Neural progenitor cell (in vitro differentiated cells): ENCODE measurements at regions not wholly inside any gene's neighbourhood (a gene's known extent, or its start where the extent isn't known, plus 50 kb on each side); places are given as distances from the start of the nearest gene placed in this dataset.

Experiments used
- DNase-seq: peaks from one replicate; pipeline ENCODE4 v3.0.0-alpha.2; 2016; ENCODE audit warnings: low spot score
- H2AFZ ChIP-seq: fragments of 200-600 bp; sonication (generic); replicated peaks from 2 replicates; pipeline ENCODE4 v1.6.1; 2016; ENCODE audit warnings: antibody characterized with exemption
- H3F3A ChIP-seq: fragments of 200-600 bp; sonication (generic); 2 replicates; pipeline ENCODE4 v1.6.1; 2016; ENCODE audit warnings: antibody characterized with exemption, low read depth
- H3K27ac ChIP-seq: fragments of 200-600 bp; sonication (generic); 2 replicates; pipeline ENCODE4 v1.5.1; 2016; ENCODE audit warnings: mild to moderate bottlenecking
- H3K27me3 ChIP-seq: fragments of 200-600 bp; sonication (generic); 2 replicates; pipeline ENCODE4 v1.6.1; 2016; ENCODE audit warnings: mild to moderate bottlenecking, moderate library complexity
- H3K36me3 ChIP-seq: fragments of 200-600 bp; sonication (generic); 2 replicates; pipeline ENCODE4 v1.5.1; 2016
- H3K4me1 ChIP-seq: fragments of 200-600 bp; sonication (generic); 2 replicates; pipeline ENCODE4 v1.6.1; 2016; ENCODE audit warnings: mixed run types
- H3K4me2 ChIP-seq: fragments of 200-600 bp; sonication (generic); 2 replicates; pipeline ENCODE4 v1.6.1; 2016
- H3K4me3 ChIP-seq: fragments of 200-600 bp; sonication (generic); 2 replicates; pipeline ENCODE4 v1.5.1; 2016
- H3K79me2 ChIP-seq: fragments of 200-600 bp; sonication (generic); 2 replicates; pipeline ENCODE4 v1.6.1; 2016; ENCODE audit warnings: low read depth
- H3K9ac ChIP-seq: fragments of 200-600 bp; sonication (generic); 2 replicates; pipeline ENCODE4 v1.6.1; 2016
- H3K9me3 ChIP-seq: fragments of 200-600 bp; sonication (generic); 2 replicates; pipeline ENCODE4 v1.5.1; 2016; ENCODE audit warnings: low read depth
- H4K20me1 ChIP-seq: fragments of 200-600 bp; sonication (generic); 2 replicates; pipeline ENCODE4 v1.6.1; 2016; ENCODE audit warnings: low read depth
- H3K27ac Mint-ChIP-seq: 3 replicates; pipeline ENCODE4 v1.8.0; 2021; ENCODE audit warnings: mixed read lengths
- H3K27me3 Mint-ChIP-seq: 2 replicates; pipeline ENCODE4 v1.8.0; 2022; ENCODE audit warnings: low read depth, mild to moderate bottlenecking, inconsistent platforms, moderate library complexity, mixed read lengths; ENCODE audit not compliant: insufficient read depth
- H3K36me3 Mint-ChIP-seq: 3 replicates; pipeline ENCODE4 v1.8.0; 2021; ENCODE audit warnings: mixed read lengths
- H3K4me1 Mint-ChIP-seq: 3 replicates; pipeline ENCODE4 v1.8.0; 2021; ENCODE audit warnings: mixed read lengths
- H3K4me3 Mint-ChIP-seq: 3 replicates; pipeline ENCODE4 v1.8.0; 2021; ENCODE audit warnings: mild to moderate bottlenecking, moderate library complexity, mixed read lengths
- H3K9me3 Mint-ChIP-seq: 3 replicates; pipeline ENCODE4 v1.8.0; 2020; ENCODE audit warnings: mixed read lengths
- EZH2 ChIP-seq: fragments of 200-600 bp; sonication (generic); IDR thresholded peaks from 2 replicates; pipeline ENCODE4 v1.6.1; 2017; ENCODE audit warnings: antibody characterized with exemption, mild to moderate bottlenecking, moderate library complexity
- EZH2phosphoT487 ChIP-seq: fragments of 200-600 bp; sonication (generic); IDR thresholded peaks from 2 replicates; pipeline ENCODE4 v1.6.1; 2017; ENCODE audit warnings: antibody characterized with exemption
- TF ChIP-seq, protein P1 (sequence below): fragments of 200-600 bp; sonication (generic); IDR thresholded peaks from 2 replicates; pipeline ENCODE4 v1.5.1; 2017; ENCODE audit warnings: antibody characterized with exemption, mild to moderate bottlenecking

DNA sequence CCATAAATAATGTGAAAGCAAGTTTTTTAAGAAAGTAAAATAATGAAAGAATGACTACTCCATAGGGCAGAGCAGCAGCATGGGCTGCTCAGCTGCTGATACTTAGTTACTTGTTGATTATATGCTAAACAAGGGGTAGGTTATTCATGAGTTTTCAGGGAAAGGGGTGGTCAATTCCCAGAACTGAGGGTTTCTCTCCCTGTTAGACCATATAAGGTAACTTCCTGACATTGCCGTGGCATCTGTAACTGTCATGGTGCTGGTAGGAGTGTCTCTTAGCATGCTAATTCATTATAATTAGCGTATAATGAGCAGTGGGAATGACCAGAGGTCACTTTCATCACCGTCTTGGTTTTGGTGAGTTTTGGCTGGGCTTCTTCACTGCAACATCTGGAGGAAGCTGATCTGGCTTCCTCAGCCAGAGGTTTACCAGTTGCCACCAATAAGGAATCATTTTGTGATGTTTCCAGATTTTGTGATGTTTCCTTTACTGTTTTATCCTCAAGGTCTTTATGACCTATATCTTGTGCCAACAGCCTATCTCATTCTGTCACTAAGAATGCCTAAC is 121.8 kb upstream of the CHL1 start:
- no peaks in the 10 kb centered on the region for H3F3A ChIP-seq
- no peak overlapping the region for H3K27ac ChIP-seq
- H3K36me3 Mint-ChIP-seq, result no peaks in the 10 kb centered on the region
- H3K79me2 ChIP-seq, result no peaks in the 10 kb centered on the region
- H3K27me3 Mint-ChIP-seq, result no peaks in the 10 kb centered on the region
- H3K9me3 Mint-ChIP-seq, result no peaks in the 10 kb centered on the region
- H3K27me3 ChIP-seq, result no peaks in the 10 kb centered on the region
- H3K4me1 ChIP-seq, result peaks cover 20% of the 10 kb centered on the region
- H3K36me3 ChIP-seq, result no peaks in the 10 kb centered on the region
- no peak overlapping the region for H3K4me3 Mint-ChIP-seq
- no peak overlapping the region for H3K9ac ChIP-seq
- H3K4me2 ChIP-seq, result no peak overlapping the region
- no peak overlapping the region for H3K4me3 ChIP-seq
- no peaks in the 10 kb centered on the region for H4K20me1 ChIP-seq
- H3K27ac Mint-ChIP-seq, result no peak overlapping the region
- no peaks in the 10 kb centered on the region for H3K9me3 ChIP-seq
- DNase-seq, result no peak
- H2AFZ ChIP-seq, result no peak overlapping the region
- TF ChIP-seq, protein P1, sequence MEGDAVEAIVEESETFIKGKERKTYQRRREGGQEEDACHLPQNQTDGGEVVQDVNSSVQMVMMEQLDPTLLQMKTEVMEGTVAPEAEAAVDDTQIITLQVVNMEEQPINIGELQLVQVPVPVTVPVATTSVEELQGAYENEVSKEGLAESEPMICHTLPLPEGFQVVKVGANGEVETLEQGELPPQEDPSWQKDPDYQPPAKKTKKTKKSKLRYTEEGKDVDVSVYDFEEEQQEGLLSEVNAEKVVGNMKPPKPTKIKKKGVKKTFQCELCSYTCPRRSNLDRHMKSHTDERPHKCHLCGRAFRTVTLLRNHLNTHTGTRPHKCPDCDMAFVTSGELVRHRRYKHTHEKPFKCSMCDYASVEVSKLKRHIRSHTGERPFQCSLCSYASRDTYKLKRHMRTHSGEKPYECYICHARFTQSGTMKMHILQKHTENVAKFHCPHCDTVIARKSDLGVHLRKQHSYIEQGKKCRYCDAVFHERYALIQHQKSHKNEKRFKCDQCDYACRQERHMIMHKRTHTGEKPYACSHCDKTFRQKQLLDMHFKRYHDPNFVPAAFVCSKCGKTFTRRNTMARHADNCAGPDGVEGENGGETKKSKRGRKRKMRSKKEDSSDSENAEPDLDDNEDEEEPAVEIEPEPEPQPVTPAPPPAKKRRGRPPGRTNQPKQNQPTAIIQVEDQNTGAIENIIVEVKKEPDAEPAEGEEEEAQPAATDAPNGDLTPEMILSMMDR, result no peak
- peaks cover 43% of the 10 kb centered on the region for H3K4me1 Mint-ChIP-seq

DNA sequence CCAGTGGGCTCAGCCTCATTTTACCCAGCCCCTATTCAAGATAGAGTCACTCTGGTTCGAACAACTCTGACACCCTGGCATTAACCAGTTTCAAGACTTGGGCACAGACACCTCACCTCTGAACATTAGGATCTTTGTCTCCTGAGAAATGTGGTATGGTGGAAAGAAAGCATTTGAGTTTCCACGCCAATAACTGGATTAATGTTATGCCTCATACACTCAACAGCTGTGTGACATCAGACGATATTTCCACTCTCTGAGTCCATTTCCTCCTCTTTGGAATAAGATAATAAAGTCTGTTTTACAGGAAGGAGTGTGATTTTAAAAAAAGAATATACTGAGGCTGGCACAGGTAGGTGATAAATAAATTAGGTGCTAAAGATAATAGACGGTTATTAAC is 121.3 kb upstream of the CHL1 start:
- H3K9me3 ChIP-seq, result no peaks in the 10 kb centered on the region
- H3F3A ChIP-seq, result no peaks in the 10 kb centered on the region
- no peak overlapping the region for H3K9ac ChIP-seq
- no peaks in the 10 kb centered on the region for H3K79me2 ChIP-seq
- no peaks in the 10 kb centered on the region for H3K27me3 ChIP-seq
- H3K9me3 Mint-ChIP-seq, result no peaks in the 10 kb centered on the region
- H4K20me1 ChIP-seq, result no peaks in the 10 kb centered on the region
- H3K4me2 ChIP-seq, result no peak overlapping the region
- H3K27me3 Mint-ChIP-seq, result no peaks in the 10 kb centered on the region
- no peak overlapping the region for H3K4me3 Mint-ChIP-seq
- peaks cover 15% of the 10 kb centered on the region for H3K4me1 ChIP-seq
- peaks cover 38% of the 10 kb centered on the region for H3K4me1 Mint-ChIP-seq
- no peaks in the 10 kb centered on the region for H3K36me3 Mint-ChIP-seq
- H3K27ac Mint-ChIP-seq, result no peak overlapping the region
- TF ChIP-seq, protein P1, result no peak
- no peak for TF ChIP-seq EZH2
- TF ChIP-seq EZH2phosphoT487, result no peak
- no peak overlapping the region for H3K27ac ChIP-seq
- no peak overlapping the region for H2AFZ ChIP-seq
- H3K4me3 ChIP-seq, result no peak overlapping the region
- DNase-seq, result no peak
- H3K36me3 ChIP-seq, result no peaks in the 10 kb centered on the region

DNA sequence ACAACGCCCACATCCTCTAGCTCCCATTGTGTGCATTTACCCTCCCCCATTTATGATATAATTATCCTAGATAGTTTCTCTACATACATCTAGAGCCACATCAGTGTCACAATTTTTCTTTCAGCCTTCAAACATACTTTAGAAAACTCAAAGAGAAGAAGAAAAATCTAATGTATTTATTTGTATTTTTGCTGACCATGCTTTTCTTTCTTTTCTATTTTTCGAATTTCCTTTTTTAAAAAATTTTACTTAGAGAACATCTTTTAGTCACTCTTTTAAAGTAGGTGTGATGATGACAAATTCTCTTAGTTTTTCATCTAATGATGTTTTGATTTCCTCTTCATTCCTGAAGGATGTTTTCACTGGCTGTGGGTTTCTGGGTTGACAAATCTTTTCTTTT is 117.0 kb upstream of the CHL1 start:
- H3K27me3 ChIP-seq, result no peaks in the 10 kb centered on the region
- H3K4me3 Mint-ChIP-seq, result no peak overlapping the region
- no peaks in the 10 kb centered on the region for H3K36me3 ChIP-seq
- H3K27me3 Mint-ChIP-seq, result no peaks in the 10 kb centered on the region
- H3K4me1 Mint-ChIP-seq, result peaks cover 3% of the 10 kb centered on the region
- no peaks in the 10 kb centered on the region for H3K36me3 Mint-ChIP-seq
- no peak for DNase-seq
- H3K9me3 ChIP-seq, result no peaks in the 10 kb centered on the region
- H4K20me1 ChIP-seq, result no peaks in the 10 kb centered on the region
- no peak overlapping the region for H3K4me3 ChIP-seq
- H3F3A ChIP-seq, result no peaks in the 10 kb centered on the region
- H3K9ac ChIP-seq, result no peak overlapping the region
- no peaks in the 10 kb centered on the region for H3K4me1 ChIP-seq
- H2AFZ ChIP-seq, result no peak overlapping the region
- no peak overlapping the region for H3K27ac Mint-ChIP-seq
- H3K9me3 Mint-ChIP-seq, result peaks cover 3% of the 10 kb centered on the region
- no peak overlapping the region for H3K4me2 ChIP-seq
- H3K79me2 ChIP-seq, result no peaks in the 10 kb centered on the region
- H3K27ac ChIP-seq, result no peak overlapping the region
- TF ChIP-seq, protein P1, result no peak
- TF ChIP-seq EZH2, result no peak
- no peak for TF ChIP-seq EZH2phosphoT487
